Osteocyte (in vitro differentiated cells): ENCODE measurements at regions not wholly inside any gene's neighbourhood (a gene's known extent, or its start where the extent isn't known, plus 50 kb on each side); places are given as distances from the start of the nearest gene placed in this dataset.
"Not testable (repeated sequence)": the region's sequence is repeated elsewhere in the genome, so short reads cannot be mapped to it uniquely, and the experiment has no call there.

ENCODE experiments used
- DNase-seq: peaks from one replicate; pipeline ENCODE4 v3.0.0; 2021; ENCODE audit warnings: mixed read lengths; ENCODE audit not compliant: unreplicated experiment; ENCODE audit errors: extremely low spot score
- H3K27ac Mint-ChIP-seq: one replicate; pipeline ENCODE4 v1.8.0; 2021; ENCODE audit warnings: mild to moderate bottlenecking, mixed read lengths; ENCODE audit not compliant: unreplicated experiment
- H3K27me3 Mint-ChIP-seq: one replicate; pipeline ENCODE4 v1.8.0; 2021; ENCODE audit warnings: mixed read lengths; ENCODE audit not compliant: unreplicated experiment
- H3K36me3 Mint-ChIP-seq: one replicate; pipeline ENCODE4 v1.8.0; 2021; ENCODE audit warnings: mixed read lengths; ENCODE audit not compliant: unreplicated experiment
- H3K4me1 Mint-ChIP-seq: one replicate; pipeline ENCODE4 v1.8.0; 2021; ENCODE audit warnings: mixed read lengths; ENCODE audit not compliant: unreplicated experiment
- H3K4me3 Mint-ChIP-seq: one replicate; pipeline ENCODE4 v1.8.0; 2021; ENCODE audit warnings: mild to moderate bottlenecking, moderate library complexity, mixed read lengths; ENCODE audit not compliant: unreplicated experiment
- H3K9me3 Mint-ChIP-seq: one replicate; pipeline ENCODE4 v1.8.0; 2021; ENCODE audit warnings: mixed read lengths; ENCODE audit not compliant: unreplicated experiment
- TF ChIP-seq, protein P1 (sequence below): fragments of 200-600 bp; sonication (generic); IDR thresholded peaks from 2 replicates; pipeline ENCODE4 v1.5.0; 2021; ENCODE audit warnings: antibody characterized with exemption, mild to moderate bottlenecking, moderate library complexity

DNA sequence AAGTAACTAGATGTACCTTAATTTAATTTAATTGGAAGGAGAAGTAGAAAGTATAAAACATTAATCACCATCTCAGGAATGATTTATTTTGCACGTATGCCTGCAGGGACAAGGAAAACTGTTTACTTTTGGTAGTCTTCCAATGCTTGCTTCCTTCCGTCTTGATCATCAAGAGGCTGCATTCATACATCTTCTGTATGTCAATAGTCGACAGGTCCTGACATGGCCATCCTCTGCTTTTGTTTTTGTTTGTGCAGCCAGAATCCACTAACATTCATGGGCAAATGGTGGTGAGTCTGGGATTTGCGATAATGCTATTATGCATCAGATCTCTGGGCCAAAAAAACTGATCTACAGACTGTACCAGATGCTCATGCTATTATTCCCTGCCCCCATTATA, 56.6 kb upstream of the ZPLD1 start:
- TF ChIP-seq, protein P1, sequence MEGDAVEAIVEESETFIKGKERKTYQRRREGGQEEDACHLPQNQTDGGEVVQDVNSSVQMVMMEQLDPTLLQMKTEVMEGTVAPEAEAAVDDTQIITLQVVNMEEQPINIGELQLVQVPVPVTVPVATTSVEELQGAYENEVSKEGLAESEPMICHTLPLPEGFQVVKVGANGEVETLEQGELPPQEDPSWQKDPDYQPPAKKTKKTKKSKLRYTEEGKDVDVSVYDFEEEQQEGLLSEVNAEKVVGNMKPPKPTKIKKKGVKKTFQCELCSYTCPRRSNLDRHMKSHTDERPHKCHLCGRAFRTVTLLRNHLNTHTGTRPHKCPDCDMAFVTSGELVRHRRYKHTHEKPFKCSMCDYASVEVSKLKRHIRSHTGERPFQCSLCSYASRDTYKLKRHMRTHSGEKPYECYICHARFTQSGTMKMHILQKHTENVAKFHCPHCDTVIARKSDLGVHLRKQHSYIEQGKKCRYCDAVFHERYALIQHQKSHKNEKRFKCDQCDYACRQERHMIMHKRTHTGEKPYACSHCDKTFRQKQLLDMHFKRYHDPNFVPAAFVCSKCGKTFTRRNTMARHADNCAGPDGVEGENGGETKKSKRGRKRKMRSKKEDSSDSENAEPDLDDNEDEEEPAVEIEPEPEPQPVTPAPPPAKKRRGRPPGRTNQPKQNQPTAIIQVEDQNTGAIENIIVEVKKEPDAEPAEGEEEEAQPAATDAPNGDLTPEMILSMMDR = no peak
- H3K4me3 Mint-ChIP-seq = no peak overlapping the region
- H3K4me1 Mint-ChIP-seq = no peaks in the 10 kb centered on the region
- no peak for DNase-seq
- H3K27ac Mint-ChIP-seq = no peak overlapping the region
- H3K9me3 Mint-ChIP-seq = no peaks in the 10 kb centered on the region
- H3K36me3 Mint-ChIP-seq = no peaks in the 10 kb centered on the region
- peaks cover 38% of the 10 kb centered on the region for H3K27me3 Mint-ChIP-seq

- H3K27me3 Mint-ChIP-seq = peaks cover 37% of the 10 kb centered on the region
- not testable (repeated sequence) for DNase-seq, H3K27ac Mint-ChIP-seq, H3K9me3 Mint-ChIP-seq, H3K36me3 Mint-ChIP-seq, H3K4me3 Mint-ChIP-seq, H3K4me1 Mint-ChIP-seq
Measured at GRCh38 chr3:102382201-102382600, 52.6 kb upstream of the ZPLD1 start.
